HCT116 (cell line): ENCODE measurements at regions not wholly inside any gene's neighbourhood (a gene's known extent, or its start where the extent isn't known, plus 50 kb on each side); places are given as distances from the start of the nearest gene placed in this dataset.

Source experiments
- ATAC-seq: fragments of 200-7000 bp; cut with Tn5 transposase; 2 replicates; pipeline ENCODE4 v1.9.1; 2020; ENCODE audit warnings: mild to moderate bottlenecking, moderate library complexity
- BruUV-seq: library from RNA; stranded (reverse); fragments of 400-500 nt; replicated peaks from 2 replicates; lab custom pipeline; 2021; lab: Mats Ljungman, UMichigan
- CTCF ChIA-PET: fragments of 300-600 bp; sonication (Branson Sonifier 250); formaldehyde crosslinking; loops from one replicate; lab custom pipeline; 2021; ENCODE audit warnings: antibody characterized with exemption; lab: Charles Lee
- POLR2A ChIA-PET: fragments of 300-600, 350-600 bp; sonication (Branson Sonifier 250); formaldehyde crosslinking; loops from one replicate; lab custom pipeline; 2021; ENCODE audit warnings: antibody characterized with exemption; lab: Charles Lee
- RAD21 ChIA-PET, 2 experiments: fragments of 300-600 bp; sonication (Branson Sonifier 250); formaldehyde crosslinking; loops; one replicate each; lab custom pipeline; 2023; ENCODE audit warnings: low total read pairs in 2 of 2; ENCODE audit not compliant: uncharacterized antibody in 2 of 2, unreplicated experiment in 2 of 2, low non-redundant PET in 1 of 2; lab: Charles Lee
- DNase-seq: peaks from one replicate; pipeline ENCODE4 v3.0.0-alpha.2; 2010; ENCODE audit warnings: low read depth, low spot score
- H2AFZ ChIP-seq: fragments of 200-600 bp; shearing (Covaris generic), sonication (generic); 2 replicates; pipeline ENCODE4 v1.6.1; 2017; ENCODE audit warnings: low read depth, mixed run types, mixed read lengths, antibody characterized with exemption, low read length; ENCODE audit not compliant: poor library complexity, severe bottlenecking
- H3K27ac ChIP-seq: 2 replicates; pipeline ENCODE4 v1.5.1; 2012; ENCODE audit warnings: low read depth, low read length
- H3K27me3 ChIP-seq: fragments of 200-600 bp; sonication (generic); 2 replicates; pipeline ENCODE4 v1.6.1; 2016; ENCODE audit warnings: mixed run types, low read length, mixed read lengths; ENCODE audit not compliant: insufficient read depth
- H3K36me3 ChIP-seq, 2 experiments: fragments of 200-500 bp in 1 of 2; fragments of 200-600 bp in 1 of 2; sonication (Bioruptor generic) in 1 of 2; sonication (generic) in 1 of 2; 2 replicates each; pipeline versions ENCODE4 v1.5.1 to v1.6.1; 2014 to 2016; ENCODE audit warnings: low read length in 2 of 2, inconsistent platforms in 1 of 2, mixed read lengths in 1 of 2, mixed run types in 1 of 2; ENCODE audit not compliant: insufficient read depth in 2 of 2, control insufficient read depth in 1 of 2
- H3K4me1 ChIP-seq, 2 experiments: fragments of 200-600 bp in 1 of 2; sonication (generic) in 1 of 2; 2 replicates each; pipeline versions ENCODE4 v1.5.1 to v1.6.1; 2012 to 2017; ENCODE audit warnings: low read length in 2 of 2, inconsistent platforms in 1 of 2, mild to moderate bottlenecking in 1 of 2, mixed read lengths in 1 of 2, mixed run types in 1 of 2, moderate library complexity in 1 of 2; ENCODE audit not compliant: insufficient read depth in 2 of 2, control insufficient read depth in 1 of 2
- H3K4me2 ChIP-seq: fragments of 200-600 bp; sonication (generic); 2 replicates; pipeline ENCODE4 v1.6.1; 2017; ENCODE audit warnings: mixed run types, low read length, mixed read lengths
- H3K4me3 ChIP-seq, 2 experiments: fragments of 200-600 bp in 1 of 2; sonication (generic) in 1 of 2; replicated peaks in 1 of 2; 2 replicates each; pipeline ENCODE4 v1.5.1; 2011 to 2016; ENCODE audit warnings: low read length in 2 of 2, control low read depth in 1 of 2, low read depth in 1 of 2, mild to moderate bottlenecking in 1 of 2, mixed read lengths in 1 of 2, mixed run types in 1 of 2
- H3K79me2 ChIP-seq: fragments of 200-600 bp; sonication (generic); 2 replicates; pipeline ENCODE4 v1.6.1; 2017; ENCODE audit warnings: mild to moderate bottlenecking, mixed run types, low read length, moderate library complexity, mixed read lengths; ENCODE audit not compliant: insufficient read depth
- H3K9ac ChIP-seq: fragments of 200-600 bp; sonication (generic); 2 replicates; pipeline ENCODE4 v1.6.1; 2016; ENCODE audit warnings: low read length, mixed read lengths
- H3K9me2 ChIP-seq: fragments of 200-600 bp; sonication (generic), shearing (Covaris generic); 2 replicates; pipeline ENCODE4 v1.6.1; 2017; ENCODE audit warnings: mixed run types, mild to moderate bottlenecking, moderate library complexity; ENCODE audit not compliant: insufficient read depth
- H3K9me3 ChIP-seq, 2 experiments: fragments of 200-500 bp in 1 of 2; fragments of 200-600 bp in 1 of 2; sonication (Bioruptor generic) in 1 of 2; sonication (generic) in 1 of 2; 2 replicates each; pipeline ENCODE4 v1.6.1; 2014 to 2017; ENCODE audit warnings: low read length in 2 of 2, mixed read lengths in 2 of 2, inconsistent platforms in 1 of 2, low read depth in 1 of 2, mild to moderate bottlenecking in 1 of 2, mixed run types in 1 of 2, moderate library complexity in 1 of 2; ENCODE audit not compliant: control insufficient read depth in 1 of 2, insufficient read depth in 1 of 2
- H4K20me1 ChIP-seq: fragments of 200-600 bp; sonication (generic), shearing (Covaris generic); 2 replicates; pipeline ENCODE4 v1.6.1; 2017; ENCODE audit warnings: mixed run types, mild to moderate bottlenecking, moderate library complexity; ENCODE audit not compliant: insufficient read depth
- CBX3 ChIP-seq: IDR thresholded peaks from 2 replicates; pipeline ENCODE4 v1.6.1; 2012; ENCODE audit warnings: low read depth
- CEBPB ChIP-seq: IDR thresholded peaks from 2 replicates; pipeline ENCODE4 v1.6.1; 2012; ENCODE audit warnings: low read depth
- ELF1 ChIP-seq: IDR thresholded peaks from 2 replicates; pipeline ENCODE4 v1.6.1; 2012; ENCODE audit warnings: low read depth, borderline replicate concordance
- EZH2 ChIP-seq: fragments of 200-600 bp; sonication (generic); IDR thresholded peaks from 2 replicates; pipeline ENCODE4 v1.6.1; 2017; ENCODE audit warnings: antibody characterized with exemption, mixed run types
- FOSL1 ChIP-seq: IDR thresholded peaks from 2 replicates; pipeline ENCODE4 v1.6.1; 2012; ENCODE audit warnings: low read depth
- POLR2A ChIP-seq: IDR thresholded peaks from 2 replicates; pipeline ENCODE4 v1.7.0; 2011; ENCODE audit warnings: borderline replicate concordance; ENCODE audit not compliant: insufficient read depth, insufficient read length; ENCODE audit errors: extremely low read depth
- POLR2AphosphoS5 ChIP-seq: IDR thresholded peaks from 2 replicates; pipeline ENCODE4 v1.6.1; 2011; ENCODE audit warnings: mild to moderate bottlenecking, low read depth, low read length, moderate library complexity
- RAD21 ChIP-seq: IDR thresholded peaks from 2 replicates; pipeline ENCODE4 v1.6.1; 2012; ENCODE audit warnings: low read depth, mild to moderate bottlenecking
- SRF ChIP-seq: IDR thresholded peaks from 2 replicates; pipeline ENCODE4 v1.6.1; 2012; ENCODE audit warnings: low read depth
- TCF7L2 ChIP-seq: IDR thresholded peaks from 2 replicates; pipeline ENCODE4 v1.7.0; 2011; ENCODE audit warnings: borderline replicate concordance, inconsistent platforms; ENCODE audit not compliant: insufficient read depth, insufficient read length; ENCODE audit errors: extremely low read depth
- YY1 ChIP-seq: IDR thresholded peaks from 2 replicates; pipeline ENCODE4 v1.6.1; 2011; ENCODE audit warnings: low read length, low read depth, moderate library complexity, mild to moderate bottlenecking; ENCODE audit not compliant: insufficient replicate concordance; ENCODE audit errors: extremely low read depth
- intact Hi-C: fragments of 100-400 bp; cut with micrococcal nuclease; formaldehyde crosslinking; loops from 2 replicates; pipeline ENCODE4 v1.10.0; 2022
- TF ChIP-seq, protein P1 (sequence below): IDR thresholded peaks from 2 replicates; pipeline ENCODE4 v1.6.1; 2012
- TF ChIP-seq, protein P2 (sequence below): IDR thresholded peaks from 2 replicates; pipeline ENCODE4 v1.6.1; 2011; ENCODE audit warnings: mild to moderate bottlenecking, low read length, moderate library complexity; ENCODE audit not compliant: insufficient replicate concordance; ENCODE audit errors: extremely low read depth

DNA sequence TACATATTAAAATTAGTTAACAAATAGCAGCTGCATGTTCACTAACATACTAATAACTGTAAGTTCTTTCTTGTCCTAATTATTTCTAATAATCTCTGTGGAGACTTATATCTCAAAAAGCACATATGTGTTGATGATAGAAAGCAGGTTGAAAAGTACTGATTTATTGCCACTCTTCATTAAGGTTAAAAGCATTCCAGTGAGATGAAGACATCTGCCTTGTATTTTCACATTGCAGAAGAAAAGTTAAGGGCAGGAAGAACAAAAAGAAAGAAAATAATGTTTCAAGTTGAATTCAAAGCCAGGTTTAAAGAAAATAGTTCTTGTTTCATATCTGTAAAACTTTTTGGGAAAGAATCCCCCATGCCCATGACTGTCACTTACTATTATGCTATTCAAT is 429.9 kb downstream of the MTX2 start:
- no TSS peak for BruUV-seq
- no peak for DNase-seq
- peaks cover 24% of the 10 kb centered on the region for H3K27me3 ChIP-seq
- TF ChIP-seq CBX3 = no peak
- no peaks in the 10 kb centered on the region for H3K4me1 ChIP-seq
- no peaks in the 10 kb centered on the region for H3K36me3 ChIP-seq
- H3K9me2 ChIP-seq = no peaks in the 10 kb centered on the region
- no peak overlapping the region for H3K9ac ChIP-seq
- H3K79me2 ChIP-seq = no peaks in the 10 kb centered on the region
- no peak overlapping the region for H3K4me2 ChIP-seq
- ChIA-PET RAD21 (no interaction called here), CTCF (interaction anchor here (1.4 kb wide), 1 partner anchor 48 kb away, joined by 3 read pairs; no protein-coding TSS in a partner anchor), POLR2A (no interaction called here)
- no peaks in the 10 kb centered on the region for H4K20me1 ChIP-seq
- no peak overlapping the region for H3K27ac ChIP-seq
- H3K9me3 ChIP-seq = no peaks in the 10 kb centered on the region
- intact Hi-C loops = no loop called here
- no peak for ATAC-seq
- no peak overlapping the region for H2AFZ ChIP-seq
- H3K4me3 ChIP-seq = no peak overlapping the region

DNA sequence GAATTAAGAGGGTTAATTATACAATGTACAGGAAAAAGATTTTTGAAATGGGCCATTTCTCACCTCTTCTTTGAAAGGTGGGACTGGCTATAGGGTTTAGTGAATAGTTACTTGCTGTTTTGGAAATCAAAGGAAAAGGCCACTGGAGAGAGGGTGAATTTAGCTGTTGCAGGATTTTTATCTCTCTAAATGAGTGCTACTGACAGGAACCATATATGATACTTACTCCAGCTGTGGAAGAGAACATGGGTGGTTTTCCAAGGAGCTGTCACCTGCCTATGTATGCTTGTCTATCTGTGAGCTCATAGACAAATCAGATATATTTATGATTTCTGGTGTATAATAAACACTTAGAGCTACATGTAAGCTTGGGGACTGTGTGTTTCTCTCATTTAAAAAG is 430.4 kb downstream of the MTX2 start:
- no peak overlapping the region for H3K27ac ChIP-seq
- no peaks in the 10 kb centered on the region for H3K79me2 ChIP-seq
- POLR2A ChIA-PET = no interaction called here
- intact Hi-C loops = no loop called here
- no peaks in the 10 kb centered on the region for H3K4me1 ChIP-seq
- H3K4me3 ChIP-seq = no peak overlapping the region
- no peak overlapping the region for H3K9ac ChIP-seq
- no peaks in the 10 kb centered on the region for H4K20me1 ChIP-seq
- H3K9me3 ChIP-seq = no peaks in the 10 kb centered on the region
- DNase-seq (no peak), ATAC-seq (no peak)
- H3K4me2 ChIP-seq = no peak overlapping the region
- no peak for TF ChIP-seq ELF1
- TF ChIP-seq CBX3 = no peak
- no peak for TF ChIP-seq FOSL1
- TF ChIP-seq, protein P1, sequence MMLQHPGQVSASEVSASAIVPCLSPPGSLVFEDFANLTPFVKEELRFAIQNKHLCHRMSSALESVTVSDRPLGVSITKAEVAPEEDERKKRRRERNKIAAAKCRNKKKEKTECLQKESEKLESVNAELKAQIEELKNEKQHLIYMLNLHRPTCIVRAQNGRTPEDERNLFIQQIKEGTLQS = no peak
- no peak for TF ChIP-seq RAD21
- TF ChIP-seq YY1 = no peak
- TF ChIP-seq POLR2A = no peak
- TF ChIP-seq, protein P2, sequence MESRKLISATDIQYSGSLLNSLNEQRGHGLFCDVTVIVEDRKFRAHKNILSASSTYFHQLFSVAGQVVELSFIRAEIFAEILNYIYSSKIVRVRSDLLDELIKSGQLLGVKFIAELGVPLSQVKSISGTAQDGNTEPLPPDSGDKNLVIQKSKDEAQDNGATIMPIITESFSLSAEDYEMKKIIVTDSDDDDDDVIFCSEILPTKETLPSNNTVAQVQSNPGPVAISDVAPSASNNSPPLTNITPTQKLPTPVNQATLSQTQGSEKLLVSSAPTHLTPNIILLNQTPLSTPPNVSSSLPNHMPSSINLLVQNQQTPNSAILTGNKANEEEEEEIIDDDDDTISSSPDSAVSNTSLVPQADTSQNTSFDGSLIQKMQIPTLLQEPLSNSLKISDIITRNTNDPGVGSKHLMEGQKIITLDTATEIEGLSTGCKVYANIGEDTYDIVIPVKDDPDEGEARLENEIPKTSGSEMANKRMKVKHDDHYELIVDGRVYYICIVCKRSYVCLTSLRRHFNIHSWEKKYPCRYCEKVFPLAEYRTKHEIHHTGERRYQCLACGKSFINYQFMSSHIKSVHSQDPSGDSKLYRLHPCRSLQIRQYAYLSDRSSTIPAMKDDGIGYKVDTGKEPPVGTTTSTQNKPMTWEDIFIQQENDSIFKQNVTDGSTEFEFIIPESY = no peak
- TF ChIP-seq EZH2 = no peak
- no peak for TF ChIP-seq TCF7L2
- no peak for TF ChIP-seq CEBPB
- no peak for TF ChIP-seq POLR2AphosphoS5
- no peak for TF ChIP-seq SRF
- no peak overlapping the region for H2AFZ ChIP-seq
- peaks cover 29% of the 10 kb centered on the region for H3K27me3 ChIP-seq
- RAD21 ChIA-PET = no interaction called here
- H3K36me3 ChIP-seq = no peaks in the 10 kb centered on the region
- no peaks in the 10 kb centered on the region for H3K9me2 ChIP-seq
- BruUV-seq = no TSS peak
- CTCF ChIA-PET = interaction anchor here (1.4 kb wide), 1 partner anchor 49 kb away, joined by 3 read pairs; no protein-coding TSS in a partner anchor
